ENCODE measurements at regions not wholly inside any gene's neighbourhood (a gene's known extent, or its start where the extent isn't known, plus 50 kb on each side); places are given as distances from the start of the nearest gene placed in this dataset.

DNA sequence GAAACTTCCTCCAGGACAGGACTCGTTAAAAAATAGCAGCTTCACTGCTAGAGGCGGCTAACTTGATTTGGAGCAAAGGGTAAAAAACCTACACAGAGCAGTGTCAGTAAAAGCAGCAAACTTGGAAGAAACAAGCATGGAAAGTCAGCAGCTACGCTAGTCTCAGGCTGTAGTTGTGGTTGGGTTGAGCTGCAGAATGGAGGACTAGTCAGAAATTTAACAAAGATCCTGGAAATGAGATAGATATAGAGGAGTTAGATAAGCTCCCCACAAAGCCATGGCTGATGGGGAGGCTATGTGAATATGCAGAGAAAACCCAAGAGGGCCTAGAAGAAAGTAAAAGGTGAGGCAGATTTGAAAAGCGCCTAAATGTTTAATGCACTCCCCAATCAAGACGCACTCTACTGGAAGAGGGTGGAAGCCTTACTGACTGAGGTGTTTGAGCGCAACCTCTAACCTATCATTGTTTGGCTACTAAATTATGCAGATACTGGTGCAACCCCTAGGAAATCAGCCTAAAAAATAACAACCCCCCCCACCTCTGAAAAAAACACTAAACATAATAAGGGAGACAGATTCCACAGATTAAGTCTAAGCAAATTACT is 99.7 kb upstream of the TMEM168 start:
- H3K27ac ChIP-seq (ENCODE audit: low read depth, low read length) = peak overlapping the region; percentile 25
- no peaks in the 10 kb centered on the region for H3K27me3 ChIP-seq (ENCODE audit: control insufficient read depth, insufficient read depth, low read length)
- H3K4me1 ChIP-seq (ENCODE audit: control insufficient read depth, insufficient read depth, low read length) = no peaks in the 10 kb centered on the region
- no peaks in the 10 kb centered on the region for H3K9me3 ChIP-seq (ENCODE audit: control insufficient read depth, insufficient read depth, low read length)
- H3K4me3 ChIP-seq (ENCODE audit: low read depth, low read length) = no peak overlapping the region
- peaks cover 13% of the 10 kb centered on the region for H3K36me3 ChIP-seq (ENCODE audit: control insufficient read depth, insufficient read depth, low read length)
- 63% methylated on average over 2 of the region's 6 CpGs for WGBS (ENCODE audit: insufficient coverage)
- DNase-seq (ENCODE audit: low read depth in 4 of 6, low spot score in 6 of 6) = no peak

- no peak overlapping the region for H3K4me3 ChIP-seq (ENCODE audit: low read depth, low read length)
- peaks cover 10% of the 10 kb centered on the region for H3K36me3 ChIP-seq (ENCODE audit: control insufficient read depth, insufficient read depth, low read length)
- H3K27me3 ChIP-seq (ENCODE audit: control insufficient read depth, insufficient read depth, low read length) = no peaks in the 10 kb centered on the region
- DNase-seq (ENCODE audit: low read depth in 4 of 6, low spot score in 6 of 6) = peak in 1 of 6 donors; percentile 9
- no peaks in the 10 kb centered on the region for H3K9me3 ChIP-seq (ENCODE audit: control insufficient read depth, insufficient read depth, low read length)
- no peaks in the 10 kb centered on the region for H3K4me1 ChIP-seq (ENCODE audit: control insufficient read depth, insufficient read depth, low read length)
- no CpG with 5 or more reads among the region's 2 CpGs for WGBS (ENCODE audit: insufficient coverage)
- peak overlapping the region; percentile 25 for H3K27ac ChIP-seq (ENCODE audit: low read depth, low read length)
These were observed 99.1 kb upstream of the TMEM168 start for GRCh38 chr7:112889268-112889667.

GRCh38 chr7:112888781-112889180 is 98.6 kb upstream of the TMEM168 start:
- Histone ChIP-seq H3K27me3 (ENCODE audit: control insufficient read depth, insufficient read depth, low read length) (no peaks in the 10 kb centered on the region), H3K4me3 (ENCODE audit: low read depth, low read length) (no peak overlapping the region), H3K27ac (ENCODE audit: low read depth, low read length) (no peak overlapping the region), H3K9me3 (ENCODE audit: control insufficient read depth, insufficient read depth, low read length) (no peaks in the 10 kb centered on the region), H3K4me1 (ENCODE audit: control insufficient read depth, insufficient read depth, low read length) (no peaks in the 10 kb centered on the region), H3K36me3 (ENCODE audit: control insufficient read depth, insufficient read depth, low read length) (peaks cover 5% of the 10 kb centered on the region)
- DNase-seq (ENCODE audit: low read depth in 4 of 6, low spot score in 6 of 6) = no peak
- no CpG with 5 or more reads among the region's 1 CpG for WGBS (ENCODE audit: insufficient coverage)

DNA sequence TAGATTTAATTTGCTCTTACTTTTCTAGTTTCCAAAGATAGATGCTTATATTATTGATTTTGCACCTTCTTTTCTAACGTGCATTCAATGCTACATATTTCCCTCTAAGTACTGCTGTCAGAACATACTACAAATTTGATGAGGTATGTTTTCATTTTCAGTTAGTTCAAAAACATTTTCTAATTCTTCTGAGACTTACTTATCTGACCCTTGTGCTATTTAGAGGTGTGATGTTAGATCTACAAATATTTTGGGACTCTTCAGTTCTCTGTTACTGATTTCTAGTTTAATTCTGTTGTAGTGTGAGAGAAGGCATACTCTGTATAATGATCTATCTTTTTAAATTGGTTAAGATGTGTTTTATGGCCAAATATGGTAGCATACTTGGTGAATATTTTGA is 97.8 kb upstream of the TMEM168 start:
- H3K4me1 ChIP-seq (ENCODE audit: control insufficient read depth, insufficient read depth, low read length) = no peaks in the 10 kb centered on the region
- WGBS (ENCODE audit: insufficient coverage) = no CpG with 5 or more reads among the region's 1 CpG

GRCh38 chr7:112887337-112887736 is 97.1 kb upstream of the TMEM168 start:
- H3K9me3 ChIP-seq (ENCODE audit: control insufficient read depth, insufficient read depth, low read length) = no peaks in the 10 kb centered on the region
- no peaks in the 10 kb centered on the region for H3K27me3 ChIP-seq (ENCODE audit: control insufficient read depth, insufficient read depth, low read length)

More for the DNA sequence above, 97.8 kb upstream of the TMEM168 start:
- Histone ChIP-seq H3K36me3 (ENCODE audit: control insufficient read depth, insufficient read depth, low read length) (peaks cover 2% of the 10 kb centered on the region), H3K27ac (ENCODE audit: low read depth, low read length) (no peak overlapping the region), H3K9me3 (ENCODE audit: control insufficient read depth, insufficient read depth, low read length) (no peaks in the 10 kb centered on the region), H3K27me3 (ENCODE audit: control insufficient read depth, insufficient read depth, low read length) (no peaks in the 10 kb centered on the region), H3K4me3 (ENCODE audit: low read depth, low read length) (no peak overlapping the region)
- DNase-seq (ENCODE audit: low read depth in 4 of 6, low spot score in 6 of 6) = no peak

DNA sequence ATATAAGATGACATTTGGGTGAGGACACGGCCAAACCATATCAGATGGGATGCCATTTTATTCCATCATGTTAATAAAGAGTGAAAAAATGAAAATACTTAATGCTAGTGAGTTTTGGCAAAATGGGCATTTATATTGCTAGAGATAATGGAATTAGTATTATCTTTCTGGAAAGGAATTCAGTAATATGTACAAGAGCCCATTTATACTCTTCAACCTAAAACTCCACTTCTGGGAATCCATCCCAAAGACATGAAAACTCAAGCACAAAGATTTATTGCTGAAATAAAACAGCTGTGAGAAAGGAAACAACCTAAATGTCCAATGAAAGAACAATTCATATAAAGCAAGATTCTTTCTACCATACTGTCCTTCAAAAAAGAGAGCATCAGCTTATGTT is 96.0 kb upstream of the TMEM168 start:
- H3K4me1 ChIP-seq (ENCODE audit: control insufficient read depth, insufficient read depth, low read length) = no peaks in the 10 kb centered on the region
- no peaks in the 10 kb centered on the region for H3K9me3 ChIP-seq (ENCODE audit: control insufficient read depth, insufficient read depth, low read length)
- no peak overlapping the region for H3K4me3 ChIP-seq (ENCODE audit: low read depth, low read length)
- no peak overlapping the region for H3K27ac ChIP-seq (ENCODE audit: low read depth, low read length)
- no peak for DNase-seq (ENCODE audit: low read depth in 4 of 6, low spot score in 6 of 6)
- H3K36me3 ChIP-seq (ENCODE audit: control insufficient read depth, insufficient read depth, low read length) = peaks cover 5% of the 10 kb centered on the region
- no peaks in the 10 kb centered on the region for H3K27me3 ChIP-seq (ENCODE audit: control insufficient read depth, insufficient read depth, low read length)
- no CpG with 5 or more reads among the region's 1 CpG for WGBS (ENCODE audit: insufficient coverage)

More at GRCh38 chr7:112887337-112887736, 97.1 kb upstream of the TMEM168 start:
- Histone ChIP-seq H3K36me3 (ENCODE audit: control insufficient read depth, insufficient read depth, low read length) (no peaks in the 10 kb centered on the region), H3K4me3 (ENCODE audit: low read depth, low read length) (no peak overlapping the region), H3K4me1 (ENCODE audit: control insufficient read depth, insufficient read depth, low read length) (no peaks in the 10 kb centered on the region), H3K27ac (ENCODE audit: low read depth, low read length) (no peak overlapping the region)
- no peak for DNase-seq (ENCODE audit: low read depth in 4 of 6, low spot score in 6 of 6)
- no CpG with 5 or more reads among the region's 1 CpG for WGBS (ENCODE audit: insufficient coverage)

DNA sequence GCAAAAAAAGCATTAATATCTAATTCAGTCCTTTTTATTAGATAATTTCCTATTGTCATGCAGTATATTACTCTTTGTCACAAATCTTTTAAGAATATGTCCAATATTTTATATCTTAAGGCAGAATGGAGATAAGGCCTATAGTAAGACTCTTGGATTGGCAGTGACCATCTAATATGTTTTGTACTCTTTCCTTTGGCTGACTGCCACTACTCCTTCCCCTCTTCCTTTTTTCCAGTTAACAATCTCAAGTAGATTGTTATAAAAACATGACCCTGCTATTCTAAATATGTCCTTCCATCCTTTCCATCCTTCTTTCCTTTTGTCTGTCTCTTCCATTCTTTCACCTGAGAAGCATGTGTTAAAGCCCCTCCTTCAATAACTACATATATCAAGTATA is 92.8 kb upstream of the TMEM168 start:
- no peak overlapping the region for H3K4me3 ChIP-seq (ENCODE audit: low read depth, low read length)
- H3K27me3 ChIP-seq (ENCODE audit: control insufficient read depth, insufficient read depth, low read length) = no peaks in the 10 kb centered on the region
- no peaks in the 10 kb centered on the region for H3K9me3 ChIP-seq (ENCODE audit: control insufficient read depth, insufficient read depth, low read length)
- H3K27ac ChIP-seq (ENCODE audit: low read depth, low read length) = no peak overlapping the region
- peaks cover 8% of the 10 kb centered on the region for H3K36me3 ChIP-seq (ENCODE audit: control insufficient read depth, insufficient read depth, low read length)
- no peak for DNase-seq (ENCODE audit: low read depth in 4 of 6, low spot score in 6 of 6)
- H3K4me1 ChIP-seq (ENCODE audit: control insufficient read depth, insufficient read depth, low read length) = no peaks in the 10 kb centered on the region

GRCh38 chr7:112882511-112882910 is 92.3 kb upstream of the TMEM168 start:
- Histone ChIP-seq H3K4me1 (ENCODE audit: control insufficient read depth, insufficient read depth, low read length) (no peaks in the 10 kb centered on the region), H3K27ac (ENCODE audit: low read depth, low read length) (no peak overlapping the region), H3K4me3 (ENCODE audit: low read depth, low read length) (no peak overlapping the region), H3K27me3 (ENCODE audit: control insufficient read depth, insufficient read depth, low read length) (no peaks in the 10 kb centered on the region), H3K9me3 (ENCODE audit: control insufficient read depth, insufficient read depth, low read length) (no peaks in the 10 kb centered on the region), H3K36me3 (ENCODE audit: control insufficient read depth, insufficient read depth, low read length) (peaks cover 8% of the 10 kb centered on the region)
- no peak for DNase-seq (ENCODE audit: low read depth in 4 of 6, low spot score in 6 of 6)
- 100% methylated on average over 1 of the region's 3 CpGs for WGBS (ENCODE audit: insufficient coverage)

DNA sequence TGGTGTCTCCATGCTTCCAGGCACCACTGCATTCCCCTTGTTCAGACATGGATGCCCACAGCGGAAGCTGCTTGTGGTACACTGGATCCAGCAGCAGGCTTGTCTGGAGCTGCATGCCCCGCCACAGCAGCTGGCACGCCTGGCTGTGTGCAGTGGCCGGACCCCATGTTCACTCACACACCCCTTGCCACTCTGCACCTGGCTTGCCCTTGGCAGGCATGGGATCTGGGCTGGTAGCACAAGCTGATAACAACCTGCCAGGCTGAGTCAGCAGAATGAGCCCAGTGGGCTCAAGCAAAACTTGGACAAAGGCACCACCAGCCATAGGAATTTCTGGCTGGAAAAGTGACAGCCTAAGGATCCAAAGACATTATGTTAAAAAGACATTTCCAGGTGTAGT is 91.8 kb upstream of the TMEM168 start:
- Histone ChIP-seq H3K9me3 (ENCODE audit: control insufficient read depth, insufficient read depth, low read length) (no peaks in the 10 kb centered on the region), H3K27ac (ENCODE audit: low read depth, low read length) (no peak overlapping the region), H3K4me1 (ENCODE audit: control insufficient read depth, insufficient read depth, low read length) (no peaks in the 10 kb centered on the region), H3K27me3 (ENCODE audit: control insufficient read depth, insufficient read depth, low read length) (no peaks in the 10 kb centered on the region), H3K4me3 (ENCODE audit: low read depth, low read length) (no peak overlapping the region), H3K36me3 (ENCODE audit: control insufficient read depth, insufficient read depth, low read length) (peaks cover 8% of the 10 kb centered on the region)
- WGBS (ENCODE audit: insufficient coverage) = 75% methylated on average over 4 of the region's 4 CpGs
- DNase-seq (ENCODE audit: low read depth in 4 of 6, low spot score in 6 of 6) = no peak

GRCh38 chr7:112880818-112881418 is 90.7 kb upstream of the TMEM168 start:
- DNase-seq (ENCODE audit: low read depth in 4 of 6, low spot score in 6 of 6) = no peak
- H3K9me3 ChIP-seq (ENCODE audit: control insufficient read depth, insufficient read depth, low read length) = no peaks in the 10 kb centered on the region
- no peaks in the 10 kb centered on the region for H3K4me1 ChIP-seq (ENCODE audit: control insufficient read depth, insufficient read depth, low read length)
- H3K27ac ChIP-seq (ENCODE audit: low read depth, low read length) = no peak overlapping the region
- H3K27me3 ChIP-seq (ENCODE audit: control insufficient read depth, insufficient read depth, low read length) = no peaks in the 10 kb centered on the region
- H3K4me3 ChIP-seq (ENCODE audit: low read depth, low read length) = no peak overlapping the region
- WGBS (ENCODE audit: insufficient coverage) = 72% methylated on average over 7 of the region's 10 CpGs
- H3K36me3 ChIP-seq (ENCODE audit: control insufficient read depth, insufficient read depth, low read length) = peaks cover 8% of the 10 kb centered on the region
